ENCODE measurements at regions not wholly inside any gene's neighbourhood (a gene's known extent, or its start where the extent isn't known, plus 50 kb on each side); places are given as distances from the start of the nearest gene placed in this dataset.
"Not testable (repeated sequence)": the region's sequence is repeated elsewhere in the genome, so short reads cannot be mapped to it uniquely, and the experiment has no call there.

DNA sequence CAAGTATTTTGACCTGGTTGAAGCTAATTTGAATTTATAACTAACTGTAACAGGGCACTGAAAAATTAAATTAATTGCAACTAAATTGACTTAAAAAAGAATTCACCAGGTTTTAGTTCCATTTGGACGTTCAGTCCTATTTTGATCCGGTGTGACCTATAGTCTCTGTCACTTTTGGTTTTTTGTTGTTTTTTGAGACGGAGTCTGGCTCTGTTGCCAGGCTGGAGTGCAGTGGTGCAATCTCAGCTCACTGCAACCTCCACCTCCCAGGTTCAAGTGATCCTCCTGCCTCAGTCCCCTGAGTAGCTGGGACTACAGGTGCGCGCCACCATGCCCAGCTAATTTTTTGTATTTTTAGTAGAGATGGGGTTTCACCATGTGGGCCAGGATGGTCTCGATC, 91.2 kb downstream of the GADD45G start:
- not testable (repeated sequence) for DNase-seq (ENCODE audit: low read depth)

GRCh38 chr9:89696780-89697179, 92.0 kb downstream of the GADD45G start:
- no peak for DNase-seq (ENCODE audit: low read depth)

DNA sequence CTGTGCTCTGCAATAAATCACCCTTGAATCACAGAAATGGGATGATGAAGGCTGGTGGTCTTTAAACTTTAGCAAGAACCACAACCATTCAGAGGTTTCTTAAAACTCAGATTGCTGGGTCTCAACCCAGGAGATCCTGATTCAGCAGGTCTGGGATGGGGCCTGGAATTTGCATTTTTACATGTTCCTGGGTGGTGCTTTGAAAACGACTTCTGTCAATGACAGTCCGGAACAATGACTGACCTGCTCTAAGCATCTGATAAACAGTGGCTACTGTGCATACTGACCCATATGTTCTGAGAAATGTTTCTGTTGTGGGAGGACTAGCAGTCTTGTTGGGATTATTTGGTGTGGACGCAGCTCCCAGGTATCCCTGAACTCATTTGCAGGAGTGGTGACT, 92.7 kb downstream of the GADD45G start:
- DNase-seq (ENCODE audit: low read depth): no peak

GRCh38 chr9:89698411-89699005, 93.7 kb downstream of the GADD45G start:
- DNase-seq (ENCODE audit: low read depth): no peak

- no peak for DNase-seq (ENCODE audit: low read depth)
These were observed 94.8 kb downstream of the GADD45G start for GRCh38 chr9:89699646-89700045.

GRCh38 chr9:89701221-89701798, 96.5 kb downstream of the GADD45G start:
- peak; percentile 9 for DNase-seq (ENCODE audit: low read depth)

DNA sequence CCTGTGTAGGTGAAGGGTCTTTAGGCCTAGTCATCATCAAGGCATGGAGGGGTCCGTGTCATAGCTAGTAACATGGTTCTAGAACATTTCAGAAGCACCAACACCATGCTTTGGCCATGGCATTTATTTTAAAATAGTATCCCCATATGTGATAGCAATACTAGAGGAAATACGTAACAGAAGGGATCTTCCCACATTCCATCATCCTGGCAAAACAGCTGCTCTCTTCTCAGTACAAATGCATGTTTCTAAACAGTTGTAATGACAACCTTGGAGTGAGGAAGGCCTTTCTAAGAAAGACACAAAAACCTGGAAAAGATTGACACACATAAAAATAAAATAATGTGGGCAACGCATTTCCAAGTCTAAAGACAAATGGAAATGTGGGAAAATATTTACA, 97.6 kb downstream of the GADD45G start:
- DNase-seq (ENCODE audit: low read depth): no peak

GRCh38 chr9:89705651-89706050, 100.8 kb downstream of the GADD45G start:
- no peak for DNase-seq (ENCODE audit: low read depth)

GRCh38 chr9:89706086-89706485, 101.3 kb downstream of the GADD45G start:
- no peak for DNase-seq (ENCODE audit: low read depth)

- DNase-seq (ENCODE audit: low read depth): no peak
These were observed 101.9 kb downstream of the GADD45G start for GRCh38 chr9:89706731-89707191.

DNA sequence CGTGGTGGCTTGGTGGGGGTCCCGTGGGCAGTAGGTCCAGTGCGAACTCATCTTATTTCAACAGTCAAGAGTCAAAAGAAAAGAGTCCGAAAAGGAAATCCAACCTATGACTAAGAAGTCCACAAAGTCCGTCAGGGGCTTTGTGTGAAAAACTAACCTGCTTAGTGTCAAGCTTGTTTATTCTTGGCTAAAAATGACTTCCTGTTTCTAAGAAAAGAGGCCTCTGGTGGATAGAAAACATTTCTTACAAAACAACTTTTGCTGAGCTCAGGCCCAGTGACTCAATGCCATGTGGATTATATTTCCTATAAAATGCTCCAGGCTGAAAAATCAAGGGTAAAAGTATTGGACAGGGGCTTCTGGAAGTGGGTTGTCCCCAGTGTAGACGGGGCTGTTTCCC, 105.9 kb downstream of the GADD45G start:
- DNase-seq (ENCODE audit: low read depth): no peak

- DNase-seq (ENCODE audit: low read depth): no peak
These were observed 107.1 kb downstream of the GADD45G start for GRCh38 chr9:89711866-89712265.

DNA sequence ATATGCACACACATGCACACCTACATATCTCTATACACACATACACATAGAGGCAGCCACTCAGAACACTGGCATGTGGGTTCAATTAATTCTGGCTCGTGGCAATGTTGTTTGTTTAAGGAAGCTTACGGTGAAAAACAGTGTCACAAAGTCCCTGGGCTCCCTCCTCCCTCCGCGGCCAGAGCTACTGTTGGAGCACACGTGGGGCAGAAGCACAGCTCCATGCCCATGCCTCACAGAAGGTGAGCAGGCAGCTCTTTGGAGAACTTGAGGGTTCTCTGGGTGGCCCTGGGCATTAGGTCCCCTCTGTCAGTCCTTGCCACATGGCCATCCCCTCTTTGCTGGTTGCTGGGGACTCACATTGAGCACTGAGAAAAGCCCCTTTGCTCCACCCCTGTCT, 107.5 kb downstream of the GADD45G start:
- DNase-seq (ENCODE audit: low read depth): no peak

- DNase-seq (ENCODE audit: low read depth): no peak
These were observed 109.5 kb downstream of the GADD45G start for GRCh38 chr9:89714321-89714720.

GRCh38 chr9:89715318-89715858, 110.6 kb downstream of the GADD45G start:
- no peak for DNase-seq (ENCODE audit: low read depth)

DNA sequence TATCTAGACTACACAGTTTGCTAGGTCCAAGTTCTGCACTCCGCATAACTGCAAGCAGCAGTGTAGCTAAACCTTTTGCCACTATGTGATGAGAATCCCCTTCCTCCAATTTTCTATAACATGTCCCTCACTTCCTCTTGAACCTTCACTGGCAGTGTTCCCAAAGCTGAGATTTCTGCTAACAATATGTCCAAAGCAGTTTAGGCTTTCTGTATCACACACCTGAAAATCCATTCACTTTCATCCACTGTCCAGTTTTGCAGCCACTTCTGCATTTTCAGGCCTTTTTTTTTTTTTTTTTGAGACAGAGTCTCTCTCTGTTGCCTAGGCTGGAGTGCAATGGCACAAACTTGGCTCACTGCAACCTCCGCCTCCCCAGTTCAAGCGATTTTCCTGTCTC, 111.1 kb downstream of the GADD45G start:
- DNase-seq (ENCODE audit: low read depth): no peak

- DNase-seq (ENCODE audit: low read depth): no peak
These were observed 111.7 kb downstream of the GADD45G start for GRCh38 chr9:89716559-89716958.

DNA sequence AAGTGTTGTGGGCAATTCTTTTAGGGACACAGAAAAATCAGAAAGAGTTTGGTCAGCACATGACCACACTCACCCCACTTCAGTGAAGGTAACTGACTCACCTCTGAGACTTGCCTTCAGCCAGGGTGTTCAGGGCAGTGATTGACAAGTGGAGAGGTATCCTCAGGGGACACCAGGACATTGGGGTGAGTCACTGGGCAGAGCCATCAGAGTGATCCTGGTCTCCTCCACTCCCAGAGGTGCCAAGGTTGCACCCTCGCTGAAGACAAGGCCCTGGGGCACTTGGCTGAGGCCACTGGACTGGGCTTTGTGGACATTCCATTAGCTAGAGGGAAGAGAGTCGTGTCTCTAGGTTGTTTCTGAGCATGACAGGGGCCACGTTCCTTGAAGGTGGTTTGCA, 113.4 kb downstream of the GADD45G start:
- no peak for DNase-seq (ENCODE audit: low read depth)

GRCh38 chr9:89718651-89719050, 113.8 kb downstream of the GADD45G start:
- DNase-seq (ENCODE audit: low read depth): no peak

DNA sequence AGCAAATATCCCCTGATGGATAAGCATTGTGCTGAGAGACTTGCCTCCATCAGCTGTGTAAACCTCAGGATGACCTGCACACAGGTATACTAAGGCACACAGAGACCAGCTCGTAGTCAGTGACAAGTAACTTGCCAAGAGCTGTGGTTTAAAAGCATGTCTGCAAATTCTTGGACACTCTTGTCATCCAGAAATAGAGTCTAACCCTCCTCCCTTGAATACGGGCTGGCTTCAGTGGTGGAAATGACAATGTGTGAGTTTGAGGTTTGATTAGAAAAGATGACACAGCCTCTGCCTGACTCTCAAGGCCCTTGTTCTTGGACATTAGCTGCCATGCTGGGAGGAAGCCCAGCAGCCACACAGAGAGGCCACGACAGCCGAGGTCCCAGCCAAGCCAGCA, 114.4 kb downstream of the GADD45G start:
- DNase-seq (ENCODE audit: low read depth): no peak

GRCh38 chr9:89720696-89721175, 115.9 kb downstream of the GADD45G start:
- no peak for DNase-seq (ENCODE audit: low read depth)

DNA sequence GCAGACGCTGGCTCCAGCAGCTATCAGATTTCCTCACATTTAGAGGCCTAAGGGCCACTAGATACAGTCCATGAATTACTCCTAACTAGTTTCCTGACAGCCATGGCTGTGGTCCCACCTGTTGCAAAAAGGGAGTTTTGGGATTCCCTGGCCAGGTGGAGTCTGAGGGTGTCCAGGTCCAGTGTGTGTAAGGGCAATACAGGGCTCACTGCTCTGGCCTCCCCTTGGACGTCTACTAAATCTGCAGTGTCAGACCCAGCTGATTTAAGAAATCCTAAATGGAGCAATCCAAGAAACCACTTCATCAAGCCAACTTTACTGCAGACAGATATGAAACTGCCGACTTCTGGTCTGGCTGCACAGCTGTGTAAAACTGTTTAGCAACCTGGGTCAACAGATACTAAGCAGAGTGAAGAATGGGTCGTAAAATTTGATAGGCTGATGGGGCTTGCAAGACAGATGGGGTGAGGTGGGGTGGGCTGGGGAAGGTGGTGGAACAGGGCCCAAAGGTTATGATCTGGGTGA, 116.4 kb downstream of the GADD45G start:
- no peak for DNase-seq (ENCODE audit: low read depth)

GRCh38 chr9:89721971-89722530, 117.2 kb downstream of the GADD45G start:
- DNase-seq (ENCODE audit: low read depth): no peak

Data from activated T-helper 1 cell treated with Interleukin-2 at 50 U/mL for 16 hours (primary cell).